HG02884 (cell line): ENCODE measurements at regions not wholly inside any gene's neighbourhood (a gene's known extent, or its start where the extent isn't known, plus 50 kb on each side); places are given as distances from the start of the nearest gene placed in this dataset.
"Not testable (repeated sequence)": the region's sequence is repeated elsewhere in the genome, so short reads cannot be mapped to it uniquely, and the experiment has no call there.

Source experiments
- ATAC-seq: cut with Tn5 transposase; IDR thresholded peaks from one replicate; pipeline ENCODE4 v1.9.1; 2021; ENCODE audit warnings: mild to moderate bottlenecking, moderate library complexity; ENCODE audit not compliant: unreplicated experiment

DNA sequence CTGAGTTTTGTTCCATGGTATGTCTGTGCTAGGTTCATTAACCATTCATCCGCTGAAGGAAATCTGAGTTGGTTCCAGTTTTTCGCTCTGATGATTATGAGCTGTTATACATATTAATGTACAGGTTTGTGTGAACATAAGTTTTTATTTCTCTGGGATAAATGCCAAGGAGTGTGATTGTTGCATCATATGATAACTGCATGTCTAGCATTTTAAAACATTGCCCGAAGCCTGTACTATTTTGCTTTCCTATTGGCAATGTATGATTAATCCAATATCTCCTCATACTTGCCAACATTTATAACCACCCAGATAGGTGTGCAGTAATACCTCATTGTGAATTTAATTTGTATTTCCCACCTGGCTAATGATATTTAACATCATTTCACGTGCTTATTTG lies 322.7 kb downstream of the ZNF326 start:
- ATAC-seq = no peak

DNA sequence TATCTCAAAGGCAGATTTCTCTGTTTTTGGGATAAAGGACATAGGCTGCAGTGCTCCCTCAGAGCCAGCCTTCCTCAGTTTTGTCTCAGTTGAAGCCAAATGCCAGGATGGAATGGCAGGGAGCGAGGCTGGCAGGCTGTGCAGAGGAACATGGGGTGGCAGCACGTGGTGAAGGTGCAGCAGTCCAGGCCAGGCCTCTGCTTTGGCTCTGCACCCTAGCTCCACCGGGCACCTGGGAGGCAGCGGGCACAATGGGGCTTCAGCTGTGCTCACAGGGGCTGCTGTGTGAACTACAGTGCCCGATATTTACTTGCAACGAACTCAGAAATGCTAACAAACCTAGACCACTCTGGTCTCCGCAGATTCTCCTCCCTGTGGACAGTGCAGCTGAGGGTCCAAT lies 319.6 kb downstream of the ZNF326 start:
- no peak for ATAC-seq

DNA sequence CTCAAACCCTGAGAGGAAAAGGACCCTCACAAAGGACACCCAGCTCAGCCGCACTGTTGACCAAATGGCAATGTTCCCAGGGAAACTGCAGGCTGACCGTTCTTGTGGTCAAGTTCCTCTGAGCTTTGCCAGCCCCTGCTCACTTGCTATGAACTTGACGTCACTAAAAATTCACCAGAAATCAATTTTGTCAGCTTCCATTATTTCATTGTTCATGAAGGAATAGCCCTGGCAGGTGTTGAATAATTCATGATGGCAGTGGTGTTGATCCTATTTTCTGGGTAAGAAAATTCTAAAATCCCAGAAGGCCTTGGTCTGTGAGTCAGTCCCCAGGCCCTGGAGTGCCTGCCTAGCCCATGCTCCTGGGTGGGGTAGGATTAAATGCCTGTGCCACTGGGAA lies 318.9 kb downstream of the ZNF326 start:
- ATAC-seq = no peak

DNA sequence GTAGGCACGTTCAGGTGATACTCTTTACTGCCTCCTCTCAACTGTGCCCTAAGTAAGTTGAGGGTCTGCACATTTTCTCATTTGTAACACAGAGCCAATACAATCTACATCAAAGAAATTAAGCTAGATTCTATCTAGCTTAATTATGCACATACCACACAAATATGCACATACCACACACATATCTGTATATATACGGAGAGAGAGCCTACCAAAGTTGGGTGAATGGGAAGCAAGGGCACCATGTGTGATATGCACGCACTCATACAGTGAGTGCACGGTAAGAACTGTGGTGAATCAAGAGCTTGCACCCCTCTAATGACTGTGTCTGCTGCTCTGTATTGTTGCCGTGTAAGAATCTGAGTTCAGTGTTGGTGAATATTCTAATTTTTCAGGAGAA lies 314.9 kb downstream of the ZNF326 start:
- no peak for ATAC-seq

DNA sequence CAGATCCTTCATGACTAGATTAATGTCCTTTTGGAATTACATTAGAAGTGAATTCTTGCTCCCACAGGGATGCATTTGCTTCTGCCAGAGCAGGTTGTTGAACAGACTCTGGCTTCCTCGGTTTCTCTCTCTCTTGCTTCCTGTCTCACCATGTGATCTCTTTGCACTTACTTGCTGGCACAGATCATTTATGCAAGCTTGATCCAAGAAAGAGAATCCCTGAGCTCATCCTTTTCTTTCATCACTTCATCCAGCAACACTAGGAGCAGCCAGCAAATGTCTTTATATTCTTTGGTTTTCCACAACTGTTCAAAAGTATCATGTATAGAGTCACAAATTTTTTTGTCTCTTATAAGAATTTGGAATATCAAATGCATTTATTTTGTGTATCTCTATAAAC lies 313.5 kb downstream of the ZNF326 start:
- ATAC-seq = no peak

GRCh38 chr1:90305577-90305976 lies 310.7 kb downstream of the ZNF326 start:
- no peak for ATAC-seq

DNA sequence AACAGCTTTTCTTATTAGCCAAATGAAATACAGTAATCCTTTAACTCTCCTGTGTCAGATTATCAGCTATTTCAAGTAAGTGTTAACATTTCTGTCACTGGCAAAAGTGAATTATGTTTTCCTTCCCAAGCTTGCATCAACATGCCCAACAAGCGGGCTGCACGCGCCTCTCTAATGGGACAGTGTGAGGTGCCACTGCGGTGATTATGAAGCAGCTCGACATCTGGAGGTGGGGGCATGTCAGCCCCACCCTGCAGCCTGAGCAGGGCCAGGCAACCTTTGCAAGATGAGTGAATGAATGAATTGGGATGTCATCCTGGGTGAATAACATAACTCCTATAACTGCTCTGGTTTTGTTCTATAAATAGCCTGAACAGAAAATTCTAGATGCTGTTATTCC lies 301.4 kb downstream of the ZNF326 start:
- no peak for ATAC-seq

DNA sequence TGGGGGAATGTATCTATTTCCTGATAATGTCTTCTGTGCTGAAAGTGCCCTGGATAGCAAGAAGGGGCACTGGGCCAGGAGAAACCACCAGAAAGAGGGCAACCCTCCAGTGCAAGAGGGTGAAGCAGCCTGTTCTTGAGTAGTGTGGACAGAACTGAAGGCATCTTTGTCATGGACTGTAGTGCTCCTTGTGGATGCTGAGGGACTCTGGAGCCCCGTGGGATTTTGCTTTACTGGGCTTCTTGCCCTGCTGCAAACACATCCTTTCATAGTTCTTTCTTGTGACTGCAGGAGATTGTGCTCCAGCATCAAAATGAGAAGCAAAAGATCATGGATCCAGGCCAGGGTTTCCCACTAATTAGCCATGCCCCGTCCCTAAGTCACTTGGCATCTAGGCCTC lies 300.6 kb downstream of the ZNF326 start:
- no peak for ATAC-seq

DNA sequence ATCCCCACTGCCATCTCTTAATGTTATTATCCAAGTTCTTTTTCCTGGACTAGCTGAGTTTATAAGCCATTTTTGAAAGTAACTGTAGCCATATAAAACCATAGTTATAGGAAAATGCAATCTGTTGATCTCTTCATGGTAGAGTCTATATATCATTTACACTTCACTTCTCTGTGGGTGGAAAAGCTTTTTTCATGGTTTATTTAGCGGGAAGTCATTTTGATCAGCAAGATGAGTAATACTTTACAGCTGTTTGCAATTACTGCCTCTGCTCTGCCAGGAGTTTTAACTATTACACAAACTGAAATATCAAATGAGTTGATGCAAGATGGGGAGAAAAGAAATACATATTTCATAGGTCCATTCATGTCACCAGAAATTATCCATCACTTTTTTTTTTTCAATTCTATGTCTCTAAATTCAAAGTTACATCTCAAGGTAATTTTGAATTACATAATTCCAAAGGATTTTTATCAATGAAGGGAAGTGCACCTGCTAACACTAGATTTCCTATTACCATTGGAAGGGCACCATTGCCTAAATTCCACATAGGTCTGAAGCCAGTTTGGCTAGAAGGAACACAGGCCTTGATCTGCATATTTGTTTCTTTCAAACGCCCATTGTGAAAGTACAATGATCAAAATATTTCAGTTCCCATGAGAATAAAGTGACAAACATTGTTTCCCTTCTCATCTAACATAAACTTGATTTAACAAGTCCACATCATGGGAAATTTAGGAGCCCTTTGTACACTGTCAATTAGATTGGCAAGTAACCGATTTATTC lies 296.7 kb downstream of the ZNF326 start:
- no peak for ATAC-seq

DNA sequence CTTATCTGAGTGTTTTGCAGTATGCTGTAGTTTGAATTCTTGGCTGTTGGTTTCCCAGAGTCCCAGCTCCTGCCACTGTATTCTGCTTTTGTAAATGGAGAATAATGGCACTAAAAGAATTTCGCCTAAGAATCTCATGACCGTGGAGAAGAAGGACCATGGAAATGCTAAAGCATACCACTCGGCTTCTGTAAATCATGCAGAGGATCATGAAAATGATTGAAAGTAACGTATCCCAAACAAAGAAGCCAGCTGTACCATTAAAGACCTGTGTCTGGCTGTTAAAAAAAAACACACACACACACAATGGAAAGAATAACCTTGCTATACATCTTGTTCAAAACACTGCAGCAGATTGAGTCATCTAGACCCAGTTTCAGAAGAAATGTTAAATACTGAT lies 287.9 kb downstream of the ZNF326 start:
- ATAC-seq = no peak

DNA sequence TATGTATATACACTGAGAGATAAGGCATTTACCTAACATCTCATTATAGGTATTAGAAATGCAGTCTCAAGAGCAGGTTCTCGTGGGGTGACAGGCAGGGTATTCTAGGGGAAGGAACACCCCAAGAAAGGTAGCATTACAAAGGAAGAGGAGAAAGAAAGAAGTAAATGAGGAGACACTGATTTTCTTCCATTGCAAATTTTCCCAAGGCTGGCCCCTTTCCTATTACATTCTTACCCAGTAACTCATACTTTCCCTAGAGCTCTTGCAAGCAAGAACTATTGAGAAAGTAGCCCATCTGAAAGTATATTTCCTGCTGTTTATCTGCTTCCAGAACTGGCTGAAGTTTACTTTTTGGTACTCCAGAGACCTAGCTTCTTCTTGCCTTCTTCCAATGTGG lies 287.0 kb downstream of the ZNF326 start:
- ATAC-seq = not testable (repeated sequence)

DNA sequence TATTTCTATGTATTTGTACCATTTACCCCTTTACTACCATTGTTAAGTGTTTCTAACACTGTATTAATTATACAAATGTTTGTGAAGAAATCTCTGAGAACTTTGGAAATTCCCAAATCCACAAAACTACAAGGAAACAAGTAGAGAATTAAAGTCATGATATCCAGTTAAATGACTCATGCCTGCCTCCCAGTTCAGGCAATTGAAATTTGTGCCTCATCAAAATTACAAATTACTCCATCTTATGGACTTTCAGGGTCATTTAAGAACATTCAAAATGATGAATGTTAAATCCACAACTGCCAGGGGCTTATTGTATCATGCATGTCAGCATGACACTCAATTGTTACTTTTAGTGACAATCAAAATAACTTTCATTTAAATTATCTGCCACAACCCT lies 282.4 kb downstream of the ZNF326 start:
- ATAC-seq = no peak

GRCh38 chr1:90274376-90274775 lies 279.5 kb downstream of the ZNF326 start:
- ATAC-seq = no peak

- ATAC-seq = no peak
Observed at GRCh38 chr1:90273241-90273774, 278.4 kb downstream of the ZNF326 start.

GRCh38 chr1:90262791-90263190 lies 267.9 kb downstream of the ZNF326 start:
- ATAC-seq = no peak

DNA sequence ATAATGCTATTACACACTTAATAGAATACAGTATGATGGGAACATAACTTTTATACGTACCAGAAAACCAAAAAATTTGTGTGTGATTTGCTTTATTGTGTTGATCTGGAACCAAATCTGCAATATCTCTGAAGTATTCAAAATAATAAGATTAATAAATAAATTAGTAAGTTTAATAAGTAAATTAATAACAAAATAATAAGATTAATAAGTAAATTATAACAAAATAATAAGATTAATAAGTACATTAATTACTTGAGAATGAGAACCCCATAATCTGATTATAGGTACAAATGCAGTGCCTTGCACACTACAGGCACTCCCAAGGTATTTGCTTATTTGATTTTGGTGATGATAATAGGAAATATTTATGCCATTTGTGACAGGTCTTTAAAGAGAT lies 267.4 kb downstream of the ZNF326 start:
- no peak for ATAC-seq

GRCh38 chr1:90246069-90246468 lies 251.2 kb downstream of the ZNF326 start:
- no peak for ATAC-seq

- ATAC-seq = no peak
Observed at GRCh38 chr1:90236493-90236892, 241.6 kb downstream of the ZNF326 start.

- ATAC-seq = no peak
Observed at GRCh38 chr1:90223401-90223800, 228.5 kb downstream of the ZNF326 start.

- no peak for ATAC-seq
Observed at GRCh38 chr1:90220941-90221693, 226.2 kb downstream of the ZNF326 start.

DNA sequence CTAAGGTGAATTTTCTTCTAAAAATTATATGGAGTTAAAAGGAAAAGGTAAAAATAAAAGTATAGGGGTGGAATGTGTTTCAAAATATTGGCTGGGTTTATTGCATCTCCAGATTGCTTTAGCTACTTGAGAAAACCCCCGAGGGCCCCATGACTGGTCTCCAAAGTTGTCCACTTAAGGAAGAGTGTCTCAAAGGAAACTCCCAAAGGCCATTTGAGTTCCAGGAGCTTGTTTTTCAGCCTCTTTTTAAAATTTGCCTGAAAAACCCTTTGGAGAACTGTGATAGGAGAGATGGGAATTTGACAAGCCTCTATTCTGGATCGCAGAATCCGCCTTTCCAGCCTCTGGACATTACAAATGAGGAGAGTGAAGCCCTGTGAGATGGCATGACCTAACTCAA lies 225.6 kb downstream of the ZNF326 start:
- no peak for ATAC-seq

DNA sequence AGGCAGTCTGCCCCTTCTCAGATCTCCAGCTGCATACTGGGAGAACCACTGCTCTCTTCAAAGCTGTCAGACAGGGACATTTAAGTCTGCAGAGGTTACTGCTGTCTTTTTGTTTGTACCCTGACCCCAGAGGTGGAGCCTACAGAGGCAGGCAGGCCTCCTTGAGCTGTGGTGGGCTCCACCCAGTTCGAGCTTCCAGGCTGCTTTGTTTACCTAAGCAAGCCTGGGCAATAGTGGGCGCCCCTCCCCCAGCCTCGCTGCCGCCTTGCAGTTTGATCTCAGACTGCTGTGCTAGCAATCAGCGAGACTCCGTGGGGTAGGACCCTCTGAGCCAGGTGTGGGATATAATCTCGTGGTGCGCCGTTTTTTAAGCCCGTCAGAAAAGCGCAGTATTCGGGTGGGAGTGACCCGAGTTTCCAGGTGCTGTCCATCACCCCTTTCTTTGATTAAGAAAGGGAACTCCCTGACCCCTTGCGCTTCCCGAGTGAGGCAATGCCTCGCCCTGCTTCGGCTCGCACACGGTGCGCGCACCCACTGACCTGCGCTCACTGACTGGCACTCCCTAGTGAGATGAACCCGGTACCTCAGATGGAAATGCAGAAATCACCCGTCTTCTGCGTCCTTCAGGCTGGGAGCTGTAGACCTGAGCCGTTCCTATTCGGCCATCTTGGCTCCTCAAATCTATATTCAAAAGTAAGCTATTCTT lies 224.4 kb downstream of the ZNF326 start:
- ATAC-seq = not testable (repeated sequence)
